Stimulated activated CD4-positive, alpha-beta T cell treated with anti-CD3 and anti-CD28 coated beads, Interleukin-15, amount 100 ng/mL, for 1 hour (primary cell): ENCODE measurements at regions not wholly inside any gene's neighbourhood (a gene's known extent, or its start where the extent isn't known, plus 50 kb on each side); places are given as distances from the start of the nearest gene placed in this dataset.
"Not testable (repeated sequence)": the region's sequence is repeated elsewhere in the genome, so short reads cannot be mapped to it uniquely, and the experiment has no call there.

ENCODE experiments used
- DNase-seq, 2 donors: peaks; one replicate each; pipeline ENCODE4 v3.0.0-alpha.2; 2020; ENCODE audit warnings: low read depth in 1 of 2, low spot score in 1 of 2

DNA sequence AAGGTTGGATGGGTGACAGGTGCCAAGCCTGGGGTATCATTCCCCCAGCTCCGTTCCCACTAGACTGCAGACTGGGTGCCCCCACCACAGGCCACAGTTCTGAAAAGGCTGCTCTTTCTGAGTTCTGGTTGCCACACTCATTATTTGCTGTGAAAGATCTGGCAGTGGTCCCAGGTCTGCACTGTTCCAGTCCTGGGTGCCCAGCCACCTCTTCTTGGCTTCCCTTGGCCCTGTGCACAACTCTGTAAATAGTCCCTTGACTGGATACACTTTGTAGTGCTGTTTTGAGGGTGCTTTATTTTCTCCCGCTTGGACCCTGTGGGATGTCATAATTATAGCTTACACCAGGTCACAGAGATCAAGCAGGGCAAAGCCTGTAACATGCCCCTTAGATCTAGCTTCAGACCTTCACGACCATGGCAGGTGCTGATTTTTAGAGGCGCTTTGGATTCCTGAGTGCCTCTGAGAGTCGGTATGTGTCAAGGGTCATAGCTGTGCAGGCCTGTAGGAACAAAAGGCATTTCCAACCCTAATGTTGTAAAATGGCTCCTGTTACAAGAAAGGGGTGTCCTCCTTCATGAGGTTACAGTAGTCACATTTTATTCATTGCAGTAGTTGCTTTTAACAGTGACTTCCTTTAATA is 344.9 kb downstream of the ICE1 start:
- DNase-seq: no peak

DNA sequence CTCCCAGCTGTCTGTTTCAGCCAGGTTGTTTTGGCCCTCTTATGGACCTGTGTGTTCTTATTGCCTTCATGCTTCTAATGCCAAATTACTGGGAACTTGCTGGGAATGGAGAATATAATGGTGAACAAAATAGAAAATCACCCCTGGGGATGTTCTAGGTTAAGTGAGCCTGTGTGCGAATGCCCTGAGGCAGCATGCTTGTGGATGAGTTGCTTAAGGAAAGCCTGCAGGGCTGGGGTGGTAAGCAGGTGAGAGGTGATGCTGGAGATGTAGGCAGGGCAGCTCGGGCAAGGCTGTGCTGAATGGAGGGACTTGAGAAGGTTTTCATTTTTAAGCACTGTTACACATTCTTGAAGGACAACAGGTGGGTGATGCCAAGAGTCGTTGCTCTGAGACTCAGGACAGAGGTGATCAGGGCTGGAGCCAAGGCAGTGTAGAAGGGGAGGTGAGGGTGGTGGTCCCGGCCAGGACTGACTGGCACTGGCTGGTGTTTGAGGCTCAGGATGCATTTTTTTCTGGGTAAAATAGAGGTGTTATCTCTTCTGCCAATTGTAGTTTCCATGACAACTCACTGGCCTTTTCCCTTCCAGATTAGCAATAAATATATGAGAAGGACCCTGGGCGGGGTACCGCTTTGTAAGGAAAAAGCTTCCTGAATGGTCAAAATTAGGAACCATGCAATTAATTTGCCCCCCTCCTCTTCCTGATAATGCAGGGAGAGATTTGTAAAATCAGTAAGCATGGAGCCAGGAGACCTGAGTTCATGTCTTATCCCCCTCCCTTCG is 342.8 kb downstream of the ICE1 start:
- DNase-seq: no peak

DNA sequence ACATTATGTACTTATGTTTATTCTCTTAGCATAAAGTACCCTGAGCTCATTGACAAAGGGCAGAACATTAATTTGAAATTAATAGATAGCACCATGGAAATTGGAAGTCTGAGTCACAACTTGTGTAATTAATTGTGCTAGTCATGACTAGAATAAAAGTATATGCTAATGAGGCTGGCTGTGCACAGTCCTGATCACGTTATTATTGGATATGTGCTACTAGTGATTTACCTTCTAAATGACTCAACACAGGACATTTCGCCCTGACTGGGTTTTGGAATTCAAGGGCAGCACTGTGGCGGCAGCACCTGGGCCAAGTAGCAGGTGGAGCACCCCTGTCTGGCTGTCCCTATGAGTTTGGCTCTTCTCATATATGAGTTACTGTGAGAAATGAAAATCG is 341.8 kb downstream of the ICE1 start:
- no peak for DNase-seq

DNA sequence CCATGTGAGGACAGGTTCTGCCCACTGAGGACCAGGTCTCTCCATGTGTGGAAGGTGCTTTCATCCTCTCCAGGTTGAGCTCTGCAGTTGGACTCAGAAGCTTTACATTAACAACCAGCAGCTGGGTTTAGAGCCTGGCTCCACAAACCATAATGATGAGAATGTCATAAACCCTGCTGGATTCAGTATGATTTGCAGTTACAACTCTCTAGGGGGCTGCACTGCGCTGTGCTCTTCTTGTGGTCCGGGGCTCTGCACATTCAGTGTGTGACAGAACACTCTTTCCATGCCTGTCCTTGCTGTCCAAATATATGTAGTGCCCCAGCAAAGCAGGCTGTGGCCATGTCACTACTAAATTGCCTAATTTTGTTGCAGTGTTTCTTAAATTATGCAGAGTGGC is 334.3 kb downstream of the ICE1 start:
- no peak for DNase-seq

DNA sequence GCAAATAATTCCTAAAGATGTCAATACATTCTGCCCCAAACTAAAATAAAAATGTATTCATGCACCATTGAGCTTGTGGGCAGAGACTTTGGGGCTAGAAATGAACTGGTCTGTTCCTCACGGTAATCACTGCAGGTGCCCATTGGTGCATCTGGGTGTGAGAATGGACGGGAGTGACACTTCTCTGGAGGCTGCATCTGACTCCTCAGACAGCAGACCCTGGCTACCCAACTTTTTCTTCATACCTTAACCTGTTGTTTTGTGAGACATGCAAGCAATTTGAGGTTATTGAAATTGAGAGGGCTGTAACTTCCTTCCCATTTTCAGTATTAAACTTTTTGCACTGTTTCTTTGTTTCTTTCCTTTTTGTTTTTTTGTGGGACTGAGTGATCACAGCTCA is 333.4 kb downstream of the ICE1 start:
- no peak for DNase-seq

DNA sequence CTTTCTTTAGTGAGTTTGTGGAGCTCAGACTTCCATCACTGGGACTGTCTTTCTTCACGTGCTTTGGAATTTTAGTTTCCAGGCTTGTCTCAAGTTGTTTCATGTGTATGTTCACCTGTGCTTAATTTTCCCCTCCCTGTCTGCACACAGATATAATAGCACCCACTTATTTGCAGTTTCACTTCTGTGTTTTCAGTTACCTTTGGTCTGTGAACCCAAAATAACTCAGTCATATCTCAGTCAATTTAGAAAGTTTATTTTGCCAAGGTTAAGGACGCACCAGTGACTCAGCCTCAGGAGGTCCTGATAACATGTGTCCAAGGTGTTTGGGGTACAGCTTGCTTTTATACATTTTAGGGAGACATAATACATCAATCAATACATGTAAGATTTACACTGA is 330.4 kb downstream of the ICE1 start:
- no peak for DNase-seq

DNA sequence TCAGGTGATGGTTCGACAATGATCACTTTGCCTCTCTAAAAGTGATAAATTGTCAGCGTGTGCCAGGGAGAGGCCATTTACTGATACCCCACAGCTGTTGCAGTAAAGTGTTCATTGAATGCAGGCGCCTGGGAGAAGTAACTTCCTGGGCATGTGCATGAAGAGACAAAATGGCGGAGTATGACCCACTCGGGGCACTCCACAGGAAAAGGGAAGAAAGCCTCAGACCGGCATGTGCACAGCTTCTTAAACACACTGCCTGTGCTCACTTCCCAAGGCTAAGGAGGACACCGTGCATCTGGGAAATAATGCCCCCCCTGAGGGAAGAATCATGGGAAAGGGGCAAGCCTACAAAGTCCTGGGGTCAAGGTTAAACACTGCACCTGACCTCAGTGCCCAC is 329.5 kb downstream of the ICE1 start:
- DNase-seq: no peak

DNA sequence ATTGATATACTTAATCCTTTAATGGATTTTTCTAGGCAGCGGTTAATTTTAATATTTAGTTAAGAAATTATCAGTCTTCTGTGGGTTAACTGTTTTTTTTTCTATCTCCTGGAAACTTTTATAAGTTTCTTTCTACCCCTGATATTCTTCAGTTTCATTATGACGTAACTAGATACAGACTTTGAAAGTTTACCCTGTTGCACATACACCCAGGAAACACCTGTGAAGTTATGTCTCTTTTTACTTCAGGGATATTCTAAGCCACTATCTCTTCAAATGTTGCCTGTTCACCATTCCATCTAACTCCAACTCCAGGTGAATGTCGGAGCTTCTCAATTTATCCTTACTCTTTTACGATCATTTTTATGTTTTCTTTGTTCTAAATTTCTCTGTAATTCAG is 329.0 kb downstream of the ICE1 start:
- no peak for DNase-seq

DNA sequence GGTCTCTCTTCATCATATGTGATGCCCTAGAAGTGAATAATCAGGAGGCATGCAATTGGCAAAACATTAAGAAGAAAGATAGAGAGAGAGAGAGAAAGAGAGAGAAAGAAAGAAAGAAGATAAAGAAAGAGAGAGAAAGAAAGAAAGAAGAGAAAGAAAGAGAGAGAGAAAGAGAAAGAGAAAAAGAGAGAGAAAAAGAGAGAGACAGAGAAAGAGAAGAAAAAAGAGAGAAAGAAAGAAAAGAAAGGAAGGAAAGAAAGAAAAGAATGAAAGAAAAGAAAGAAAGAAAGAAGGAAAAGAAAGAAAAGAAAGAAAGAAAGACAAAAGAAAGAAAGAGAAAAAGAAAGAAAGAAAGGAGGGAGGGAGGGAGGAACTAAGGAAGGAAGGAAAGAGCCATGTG is 318.9 kb downstream of the ICE1 start:
- no peak for DNase-seq

DNA sequence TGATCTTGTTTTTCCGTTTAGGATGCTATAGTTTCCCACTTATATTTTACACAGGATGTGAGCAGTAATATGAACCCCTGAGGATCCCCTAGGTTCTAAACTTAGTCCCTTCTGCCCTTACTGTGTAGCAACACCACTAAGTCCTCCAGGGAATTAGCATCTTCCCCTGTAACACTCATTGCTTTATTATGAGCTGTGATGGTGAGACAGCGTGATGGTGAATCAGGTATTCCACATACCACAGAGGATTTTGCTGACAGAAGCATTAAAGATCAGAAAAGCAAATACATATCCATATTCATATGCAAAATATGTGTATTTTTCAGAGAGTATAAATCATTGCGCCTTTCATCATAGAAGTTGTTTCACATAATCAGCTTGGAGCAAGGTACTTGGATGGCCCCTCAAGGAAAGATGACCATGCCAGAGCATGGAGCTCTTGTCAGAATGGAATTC is 317.0 kb downstream of the ICE1 start:
- no peak for DNase-seq

DNA sequence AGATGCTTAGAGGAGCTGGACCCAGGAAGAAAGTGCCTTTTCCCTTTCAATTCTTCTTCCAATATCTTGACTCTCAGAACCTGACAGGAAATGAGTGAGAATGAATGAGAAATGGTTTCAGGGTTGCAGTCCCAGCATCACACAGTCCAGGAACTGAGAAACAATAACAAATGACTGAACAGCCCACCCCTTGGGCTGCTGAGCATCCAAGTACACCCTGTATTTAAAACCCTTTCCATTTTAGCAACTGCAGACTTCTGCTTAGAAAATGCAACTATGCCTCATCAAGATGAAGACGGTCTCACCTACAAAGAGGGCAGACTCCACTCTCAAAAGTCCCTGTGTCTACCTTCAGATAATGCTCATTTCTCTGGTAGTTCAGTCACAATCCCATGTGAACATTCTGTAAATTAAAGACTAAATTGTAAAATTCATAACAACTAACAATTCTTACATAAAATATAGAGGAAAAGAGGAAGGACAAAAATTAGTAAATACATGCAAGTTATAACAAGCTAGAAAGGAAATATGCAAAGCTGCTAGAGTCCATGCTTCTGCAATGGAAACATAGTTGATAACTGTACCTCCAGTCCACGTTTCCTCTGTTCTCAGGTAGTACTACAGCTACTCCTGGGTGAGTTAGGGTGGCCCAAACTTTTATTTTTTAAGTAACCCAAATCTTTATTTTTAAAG is 316.5 kb downstream of the ICE1 start:
- no peak for DNase-seq

DNA sequence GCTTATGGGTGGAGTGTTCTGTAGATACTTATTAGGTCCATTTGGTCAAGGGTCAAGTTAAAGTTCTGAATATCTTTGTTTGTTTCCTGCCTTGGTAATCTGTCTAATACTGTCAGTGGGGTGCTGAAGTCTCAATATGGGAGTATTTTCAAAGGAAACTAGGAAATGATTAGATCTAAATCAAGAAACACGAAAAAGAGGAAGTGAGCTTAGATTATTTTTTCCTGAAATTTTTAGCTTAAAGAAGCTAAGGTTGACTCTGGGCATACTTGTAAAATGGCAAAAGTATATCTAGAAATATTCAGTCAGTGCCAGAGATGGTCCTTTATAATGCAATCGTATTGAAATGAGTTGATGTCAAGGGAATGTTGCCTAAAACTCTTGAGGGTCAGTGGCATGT is 313.5 kb downstream of the ICE1 start:
- no peak for DNase-seq

DNA sequence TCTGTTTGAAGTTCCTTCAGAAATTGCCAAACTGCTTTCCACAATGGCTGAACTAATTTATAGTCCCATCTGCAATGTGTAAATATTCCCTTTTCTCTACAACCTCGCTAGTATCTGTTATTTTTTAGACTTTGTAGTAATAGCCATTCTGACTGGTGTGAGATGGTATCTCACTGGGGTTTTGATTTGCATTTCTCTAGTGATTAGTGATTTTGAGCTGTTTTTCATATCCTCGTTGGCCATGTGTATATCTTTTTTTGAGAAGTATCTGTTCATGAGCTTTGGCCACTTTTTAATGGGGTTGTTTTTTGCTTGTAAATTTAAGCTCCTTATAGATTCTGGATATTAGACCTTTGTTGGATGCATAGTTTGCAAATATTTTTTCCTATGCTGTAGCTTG is 310.6 kb downstream of the ICE1 start:
- not testable (repeated sequence) for DNase-seq

DNA sequence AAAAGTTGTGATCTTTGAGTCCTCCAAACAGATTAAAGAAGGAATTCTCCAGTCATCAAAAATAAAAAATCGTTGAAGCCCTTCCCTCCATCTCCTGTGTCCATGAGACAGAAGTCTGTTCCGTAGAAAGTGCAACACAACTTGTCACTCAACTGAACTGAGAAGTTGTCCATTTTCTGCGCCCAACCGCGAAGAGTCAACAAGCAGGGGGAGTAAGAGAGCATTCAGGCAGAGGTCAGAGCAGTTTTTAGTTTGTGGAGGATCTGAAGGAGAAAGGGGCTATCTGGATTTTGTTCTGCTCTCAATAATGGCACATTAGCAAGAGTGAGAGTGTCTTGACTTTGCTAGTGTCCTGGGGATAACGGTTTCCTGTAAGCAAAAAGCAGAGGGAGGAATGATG is 303.9 kb downstream of the ICE1 start:
- no peak for DNase-seq

DNA sequence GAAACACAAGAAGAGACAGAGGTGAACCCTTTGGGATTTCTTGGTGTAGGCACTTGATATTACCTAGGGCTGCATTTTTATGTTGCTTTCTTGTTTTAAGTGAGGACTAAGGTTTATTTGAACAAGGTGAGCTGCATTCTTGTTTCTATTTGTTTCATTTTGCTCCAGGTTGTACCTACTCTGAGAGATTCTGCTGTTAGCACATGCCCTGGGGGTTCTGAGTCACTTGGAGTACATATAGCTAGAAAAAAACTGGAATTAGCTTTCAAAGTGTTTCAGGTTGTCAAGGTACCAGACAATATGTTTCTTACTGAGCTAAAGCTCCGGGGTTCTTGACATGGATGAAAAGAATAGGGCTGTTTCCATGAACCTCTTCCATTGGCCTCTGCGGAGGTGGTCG is 299.4 kb downstream of the ICE1 start:
- DNase-seq: no peak

DNA sequence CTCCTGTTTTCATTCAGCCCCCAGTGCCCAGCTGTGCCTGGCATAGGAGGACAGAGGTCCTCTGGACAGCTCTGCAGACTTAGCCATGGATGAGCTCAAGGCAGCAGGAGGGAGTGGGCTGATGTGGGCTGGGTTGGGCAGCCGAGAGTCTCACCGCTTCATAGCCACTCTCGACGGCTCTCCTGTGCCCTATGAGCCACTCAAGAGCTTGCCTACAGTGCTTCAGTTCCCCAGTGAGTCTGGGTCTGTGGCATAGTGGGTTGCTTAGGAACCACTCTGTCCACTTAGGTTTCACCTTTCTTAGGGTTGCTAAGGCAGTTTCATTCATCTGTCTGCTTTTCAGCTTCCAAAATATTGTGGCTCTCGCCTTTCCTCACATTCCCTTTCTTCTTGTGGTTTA is 296.8 kb downstream of the ICE1 start:
- no peak for DNase-seq

DNA sequence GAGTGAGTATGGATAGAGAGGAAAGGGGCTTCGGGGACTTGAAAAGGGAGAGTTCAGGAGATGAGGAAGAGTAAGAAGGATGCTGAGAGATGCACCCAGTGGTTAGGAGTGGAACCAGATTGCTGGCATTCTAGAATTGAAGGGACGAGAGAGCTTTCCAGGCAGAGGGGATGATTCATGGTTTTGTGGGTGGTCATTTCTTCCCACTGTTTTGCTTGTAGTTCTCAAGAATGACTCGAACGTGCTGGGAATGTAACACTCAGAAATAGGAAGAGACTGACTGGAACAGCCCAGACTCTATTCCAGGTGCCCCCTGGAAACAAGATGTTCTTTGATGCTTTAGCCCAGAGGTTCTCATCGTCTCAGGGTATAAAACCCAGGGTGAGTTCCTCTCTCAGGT is 294.2 kb downstream of the ICE1 start:
- DNase-seq: no peak

DNA sequence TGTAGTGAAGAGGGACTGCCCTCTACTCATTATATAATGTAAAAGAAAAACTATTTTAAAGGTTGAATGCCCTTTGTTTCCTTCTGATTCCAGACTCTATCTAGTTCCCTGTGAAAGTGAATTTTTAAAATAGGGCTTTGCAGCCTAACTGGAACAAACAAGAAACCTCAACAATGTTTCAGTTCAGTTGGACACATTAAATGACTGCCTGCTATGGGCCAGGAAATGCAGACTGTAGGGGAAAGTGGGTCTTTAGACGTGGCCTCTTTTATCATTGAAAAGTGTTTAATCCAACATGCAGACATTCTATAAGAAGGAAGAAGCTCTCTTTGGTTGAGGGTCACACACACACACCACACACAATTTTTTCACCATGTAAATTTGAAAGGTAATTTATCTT is 289.1 kb downstream of the ICE1 start:
- no peak for DNase-seq

DNA sequence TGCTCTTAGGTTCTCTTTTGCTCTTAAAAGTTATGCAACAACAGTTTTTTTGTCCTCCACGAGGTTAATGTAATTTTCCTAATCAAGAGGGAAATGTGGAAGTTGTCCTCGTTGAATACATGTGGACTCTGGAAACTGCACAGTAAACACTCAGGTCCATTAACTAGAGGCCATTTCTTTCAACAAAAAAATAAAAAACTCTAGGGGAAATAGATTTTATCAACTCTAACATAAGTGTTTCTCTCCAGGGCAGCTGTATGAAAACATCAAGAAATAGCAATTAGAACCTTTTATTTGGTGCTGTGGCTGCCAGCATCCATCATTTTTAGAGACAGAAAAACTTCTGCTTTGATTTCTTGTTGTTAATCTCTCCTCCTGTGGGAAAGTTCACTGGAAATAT is 288.6 kb downstream of the ICE1 start:
- no peak for DNase-seq

DNA sequence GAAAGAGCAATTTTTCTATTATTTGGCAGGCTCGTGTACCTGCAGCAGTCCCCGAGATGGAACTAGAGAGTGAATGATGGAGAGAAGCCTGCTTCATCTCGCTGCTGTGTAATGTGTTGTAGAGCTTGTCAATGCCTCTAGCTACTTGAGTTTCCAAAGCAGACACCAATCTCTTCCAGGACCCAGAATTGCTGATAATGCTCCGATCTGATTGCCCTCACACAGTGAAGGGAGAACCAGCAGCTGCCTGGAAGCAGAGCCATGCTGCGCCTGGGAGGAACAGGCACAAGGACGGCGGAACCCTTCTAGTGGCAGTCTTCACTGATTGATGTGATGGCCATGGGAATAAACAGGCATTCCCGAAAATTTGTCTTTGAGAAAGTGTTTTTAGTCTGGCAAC is 288.0 kb downstream of the ICE1 start:
- DNase-seq: no peak

DNA sequence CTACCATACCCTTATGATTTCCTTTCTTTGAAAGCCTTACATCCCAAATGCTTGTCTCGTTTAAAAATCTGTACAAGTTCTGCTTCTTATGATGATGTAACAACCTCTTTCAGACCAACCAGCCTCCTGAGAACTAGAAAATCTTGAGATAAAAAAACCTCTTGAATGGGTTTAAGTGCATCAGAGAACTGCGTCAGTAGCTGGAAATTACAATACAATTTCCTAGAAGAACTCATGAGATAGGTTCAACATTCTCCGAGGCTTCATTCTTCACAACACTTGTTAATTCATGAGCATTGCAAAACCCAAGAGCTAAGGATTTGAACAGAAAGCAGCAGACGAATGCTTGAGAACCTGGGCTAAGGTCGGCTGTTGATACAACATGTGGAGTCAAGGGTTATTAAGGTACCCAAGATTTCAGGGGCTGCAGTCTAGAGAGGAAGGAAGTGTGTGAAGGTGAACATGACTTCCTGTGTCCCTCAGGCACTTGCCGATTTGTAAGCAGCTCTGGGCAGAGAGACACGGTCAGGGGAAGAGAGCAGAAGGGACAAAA is 286.0 kb downstream of the ICE1 start:
- DNase-seq: no peak

DNA sequence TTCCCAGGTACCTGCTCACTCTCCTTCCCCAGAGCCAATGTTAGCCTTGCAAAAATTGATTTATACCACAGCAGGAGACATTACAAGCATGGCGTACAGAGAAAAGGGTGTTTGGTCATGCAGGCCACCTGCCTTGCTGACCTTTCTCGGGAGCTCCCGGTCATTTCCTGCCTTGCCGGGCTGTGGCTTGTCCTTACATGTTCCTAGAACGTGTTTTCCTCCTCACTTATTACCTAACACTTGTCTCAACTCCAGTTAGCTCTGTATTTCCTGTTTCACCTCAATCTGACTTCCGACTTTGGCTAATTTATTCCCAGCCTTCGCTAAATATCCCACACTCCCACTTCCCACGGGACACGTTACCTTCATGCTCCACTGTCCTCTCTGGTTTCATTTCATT is 282.5 kb downstream of the ICE1 start:
- DNase-seq: no peak
